LNCaP clone FGC (cell line): ENCODE measurements at regions not wholly inside any gene's neighbourhood (a gene's known extent, or its start where the extent isn't known, plus 50 kb on each side); places are given as distances from the start of the nearest gene placed in this dataset.

ENCODE experiments used
- DNase-seq: peaks from one replicate; pipeline ENCODE4 v3.0.0-alpha.2; 2011; ENCODE audit warnings: low read depth
- H3K4me3 ChIP-seq: 2 replicates; pipeline ENCODE4 v1.5.1; 2011; ENCODE audit warnings: mild to moderate bottlenecking, low read depth, low read length, control low read depth
- CTCF ChIP-seq: IDR thresholded peaks from 2 replicates; pipeline ENCODE4 v1.5.1; 2012; ENCODE audit warnings: mild to moderate bottlenecking; ENCODE audit not compliant: control insufficient read depth, insufficient read depth; ENCODE audit errors: extremely low read depth

GRCh38 chr10:132115732-132116131 lies 50.0 kb downstream of the JAKMIP3 start:
- TF ChIP-seq CTCF: no peak
- H3K4me3 ChIP-seq: no peak overlapping the region
- DNase-seq: no peak

- TF ChIP-seq CTCF: no peak
- no peak overlapping the region for H3K4me3 ChIP-seq
- DNase-seq: no peak
Measured at GRCh38 chr10:132117146-132117545, 51.4 kb downstream of the JAKMIP3 start.

GRCh38 chr10:132117636-132118190 lies 52.0 kb downstream of the JAKMIP3 start:
- no peak overlapping the region for H3K4me3 ChIP-seq
- DNase-seq: no peak
- TF ChIP-seq CTCF: no peak

- H3K4me3 ChIP-seq: no peak overlapping the region
- TF ChIP-seq CTCF: no peak
- no peak for DNase-seq
Measured at GRCh38 chr10:132118366-132118765, 52.6 kb downstream of the JAKMIP3 start.

GRCh38 chr10:132120200-132120599 lies 54.5 kb downstream of the JAKMIP3 start:
- no peak for TF ChIP-seq CTCF
- DNase-seq: no peak

GRCh38 chr10:132120734-132121510 lies 55.2 kb downstream of the JAKMIP3 start:
- no peak for DNase-seq
- no peak overlapping the region for H3K4me3 ChIP-seq
- TF ChIP-seq CTCF: no peak

More at GRCh38 chr10:132120200-132120599, 54.5 kb downstream of the JAKMIP3 start:
- H3K4me3 ChIP-seq: no peak overlapping the region

GRCh38 chr10:132121511-132121830 lies 55.7 kb downstream of the JAKMIP3 start:
- H3K4me3 ChIP-seq: no peak overlapping the region
- TF ChIP-seq CTCF: no peak
- no peak for DNase-seq
